Transverse colon (tissue), 3 donors: ENCODE measurements at regions not wholly inside any gene's neighbourhood (a gene's known extent, or its start where the extent isn't known, plus 50 kb on each side); places are given as distances from the start of the nearest gene placed in this dataset.

Source experiments
- CTCF ChIP-seq, 5 experiments: fragments of 200-600 bp in 3 of 5; fragments of 450-650 bp in 2 of 5; sonication (generic) in 3 of 5; IDR thresholded peaks; 1 replicate in 2 of 5; 2 replicates in 3 of 5; pipeline ENCODE4 v1.5.1; 2016 to 2017; ENCODE audit warnings: antibody characterized with exemption in 5 of 5, inconsistent platforms in 3 of 5, mild to moderate bottlenecking in 2 of 5, moderate library complexity in 1 of 5
- POLR2A ChIP-seq: fragments of 450-650 bp; IDR thresholded peaks from one replicate; pipeline ENCODE4 v1.6.1; 2016; ENCODE audit warnings: antibody characterized with exemption, mild to moderate bottlenecking, moderate library complexity

- TF ChIP-seq CTCF (IDR thresholded peaks at IDR 0.05) (no peak), POLR2A (no peak)
These were observed 142.1 kb downstream of the GXYLT1 start for GRCh38 chr12:42002563-42002962.
